HG02678 (cell line): ENCODE measurements at regions not wholly inside any gene's neighbourhood (a gene's known extent, or its start where the extent isn't known, plus 50 kb on each side); places are given as distances from the start of the nearest gene placed in this dataset.
"Not testable (repeated sequence)": the region's sequence is repeated elsewhere in the genome, so short reads cannot be mapped to it uniquely, and the experiment has no call there.

Experiments used
- ATAC-seq: cut with Tn5 transposase; IDR thresholded peaks from one replicate; pipeline ENCODE4 v1.9.1; 2021; ENCODE audit warnings: mild to moderate bottlenecking, moderate library complexity; ENCODE audit not compliant: unreplicated experiment

- no peak for ATAC-seq
Measured at GRCh38 chr14:53858345-53858684, 98.3 kb downstream of the BMP4 start.

GRCh38 chr14:53857625-53858344, 98.8 kb downstream of the BMP4 start:
- no peak for ATAC-seq

- no peak for ATAC-seq
Measured at GRCh38 chr14:53855574-53855973, 101.1 kb downstream of the BMP4 start.

GRCh38 chr14:53855127-53855526, 101.5 kb downstream of the BMP4 start:
- ATAC-seq: no peak

- no peak for ATAC-seq
Measured at GRCh38 chr14:53851394-53852090, 105.1 kb downstream of the BMP4 start.

- ATAC-seq: no peak
Measured at GRCh38 chr14:53850714-53851296, 105.8 kb downstream of the BMP4 start.

GRCh38 chr14:53849549-53849948, 107.1 kb downstream of the BMP4 start:
- ATAC-seq: no peak

GRCh38 chr14:53848854-53849253, 107.8 kb downstream of the BMP4 start:
- no peak for ATAC-seq

- no peak for ATAC-seq
Measured at GRCh38 chr14:53847881-53848280, 108.7 kb downstream of the BMP4 start.

- ATAC-seq: no peak
Measured at GRCh38 chr14:53847057-53847456, 109.6 kb downstream of the BMP4 start.

- no peak for ATAC-seq
Measured at GRCh38 chr14:53845813-53846693, 110.6 kb downstream of the BMP4 start.

GRCh38 chr14:53842938-53843337, 113.7 kb downstream of the BMP4 start:
- ATAC-seq: no peak

- no peak for ATAC-seq
Measured at GRCh38 chr14:53841109-53842099, 115.2 kb downstream of the BMP4 start.

GRCh38 chr14:53840444-53840843, 116.2 kb downstream of the BMP4 start:
- no peak for ATAC-seq

GRCh38 chr14:53838374-53838773, 118.3 kb downstream of the BMP4 start:
- no peak for ATAC-seq

- not testable (repeated sequence) for ATAC-seq
Measured at GRCh38 chr14:53837656-53838055, 119.0 kb downstream of the BMP4 start.

GRCh38 chr14:53836551-53836950, 120.1 kb downstream of the BMP4 start:
- no peak for ATAC-seq

- no peak for ATAC-seq
Measured at GRCh38 chr14:53828820-53829219, 127.8 kb downstream of the BMP4 start.

- peak; percentile 91 for ATAC-seq
Measured at GRCh38 chr14:53824061-53824460, 132.6 kb downstream of the BMP4 start.

- ATAC-seq: no peak
Measured at GRCh38 chr14:53814392-53814791, 142.2 kb downstream of the BMP4 start.
